GM21717 (cell line): ENCODE measurements at regions not wholly inside any gene's neighbourhood (a gene's known extent, or its start where the extent isn't known, plus 50 kb on each side); places are given as distances from the start of the nearest gene placed in this dataset.
"Not testable (repeated sequence)": the region's sequence is repeated elsewhere in the genome, so short reads cannot be mapped to it uniquely, and the experiment has no call there.

ENCODE experiments used
- ATAC-seq: cut with Tn5 transposase; IDR thresholded peaks from one replicate; pipeline ENCODE4 v1.9.1; 2021; ENCODE audit warnings: mild to moderate bottlenecking, moderate library complexity; ENCODE audit not compliant: unreplicated experiment

DNA sequence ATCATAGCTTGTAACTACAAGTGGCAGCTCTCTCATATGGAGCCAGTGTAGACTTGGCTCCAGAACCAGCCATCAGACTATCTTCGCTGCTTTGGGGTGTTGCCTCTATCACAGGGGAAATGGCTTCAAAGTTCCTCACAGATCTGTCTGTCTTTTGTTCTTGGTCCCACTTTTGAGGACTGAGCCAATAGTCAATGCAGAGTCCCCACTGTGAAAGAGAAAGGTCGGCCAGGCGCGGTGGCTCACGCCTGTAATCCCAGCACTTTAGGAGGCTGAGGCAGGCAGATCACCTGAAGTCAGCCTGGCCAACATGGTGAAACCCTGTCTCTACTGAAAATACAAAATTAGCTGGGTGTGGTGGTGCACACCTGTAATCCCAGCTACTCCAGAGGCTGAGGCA lies 86.9 kb upstream of the FZD7 start:
- ATAC-seq, result not testable (repeated sequence)

DNA sequence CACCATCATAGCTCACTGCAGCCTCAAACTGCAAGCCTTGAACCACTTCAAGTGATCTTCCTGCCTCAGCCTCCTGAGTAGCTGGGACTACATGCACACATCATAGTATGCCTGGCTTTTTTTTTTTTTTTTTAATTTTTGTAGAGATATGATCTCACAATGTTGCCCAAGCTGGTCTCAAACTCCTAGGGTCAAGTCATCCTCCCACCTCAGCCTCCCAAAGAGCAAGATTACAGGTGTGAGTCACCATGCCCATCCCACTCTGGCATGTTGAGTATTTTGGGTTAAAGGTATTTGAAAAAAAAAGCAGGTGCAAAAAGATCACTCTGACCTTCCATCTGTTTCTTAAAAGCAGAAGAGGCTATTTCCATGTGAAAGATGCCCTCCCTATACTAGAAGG lies 86.4 kb upstream of the FZD7 start:
- no peak for ATAC-seq

DNA sequence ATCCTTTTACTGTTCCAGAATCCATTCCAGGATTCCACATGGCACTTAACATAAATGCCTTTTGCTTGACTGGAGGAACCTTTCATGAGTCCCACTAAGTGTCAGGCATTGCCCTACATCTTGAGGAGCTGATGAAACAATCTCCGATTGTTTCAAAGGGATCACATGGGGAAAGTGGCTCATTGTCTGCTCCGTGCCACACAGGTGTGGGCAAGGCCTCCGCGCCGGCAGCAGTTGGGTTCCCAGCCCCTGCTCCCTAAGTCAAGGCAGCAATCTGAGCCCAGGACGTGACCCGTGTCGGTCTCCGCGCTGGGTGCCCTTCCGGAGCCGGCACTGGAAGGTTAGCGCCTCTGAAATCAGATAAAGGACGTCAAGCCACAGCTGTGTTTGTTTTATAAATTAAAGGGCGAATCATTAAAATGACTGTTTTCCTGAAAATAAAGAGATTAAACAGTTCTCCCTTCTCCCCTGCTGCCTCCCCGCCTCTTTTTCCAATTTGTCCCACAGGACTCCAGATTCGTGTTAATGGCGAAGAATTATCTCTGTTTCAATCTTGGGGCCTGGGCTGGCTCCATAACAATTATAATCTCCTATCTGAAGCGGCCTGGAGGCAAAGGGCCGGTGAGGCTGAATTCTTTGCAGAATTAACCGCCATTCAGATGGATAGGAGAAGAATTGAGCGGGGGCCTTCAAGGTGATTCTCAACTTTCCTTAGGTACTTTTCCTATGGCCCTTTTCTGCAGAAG lies 84.3 kb upstream of the FZD7 start:
- ATAC-seq, result no peak

DNA sequence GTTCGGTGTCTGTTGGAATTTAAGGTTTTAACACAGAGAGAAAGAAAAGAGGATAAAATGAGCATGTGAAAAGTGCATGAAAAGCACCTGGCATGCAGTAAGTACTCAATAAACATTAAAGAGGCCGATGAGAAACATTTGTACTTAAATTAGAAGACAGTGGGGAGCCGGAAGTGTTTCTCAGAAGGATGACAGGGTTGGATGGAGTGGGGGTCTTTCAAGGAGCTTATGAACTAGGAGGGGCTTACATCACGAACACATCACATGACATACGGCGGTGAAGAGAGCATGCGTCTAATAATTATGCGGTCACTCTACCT lies 83.8 kb upstream of the FZD7 start:
- ATAC-seq, result no peak

DNA sequence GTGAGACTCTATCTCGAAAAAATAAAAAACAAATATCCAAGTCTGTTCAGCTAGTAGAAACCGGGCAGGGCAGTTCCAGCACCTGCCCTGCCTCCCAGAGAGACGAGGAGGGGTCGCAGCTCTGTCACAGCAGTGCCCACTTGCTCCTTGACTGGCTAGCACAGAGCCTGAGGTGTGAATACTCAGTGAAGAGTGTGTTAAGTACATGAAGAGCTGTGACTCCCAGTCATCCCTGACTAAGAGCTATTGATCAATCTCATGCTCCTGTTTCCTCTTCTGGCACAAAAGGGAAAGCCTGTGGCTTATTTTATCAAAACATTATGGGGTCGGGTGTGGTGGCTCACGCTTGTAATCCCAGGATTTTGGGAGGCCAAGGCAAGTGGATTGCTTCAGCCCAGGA lies 83.0 kb upstream of the FZD7 start:
- ATAC-seq, result no peak

DNA sequence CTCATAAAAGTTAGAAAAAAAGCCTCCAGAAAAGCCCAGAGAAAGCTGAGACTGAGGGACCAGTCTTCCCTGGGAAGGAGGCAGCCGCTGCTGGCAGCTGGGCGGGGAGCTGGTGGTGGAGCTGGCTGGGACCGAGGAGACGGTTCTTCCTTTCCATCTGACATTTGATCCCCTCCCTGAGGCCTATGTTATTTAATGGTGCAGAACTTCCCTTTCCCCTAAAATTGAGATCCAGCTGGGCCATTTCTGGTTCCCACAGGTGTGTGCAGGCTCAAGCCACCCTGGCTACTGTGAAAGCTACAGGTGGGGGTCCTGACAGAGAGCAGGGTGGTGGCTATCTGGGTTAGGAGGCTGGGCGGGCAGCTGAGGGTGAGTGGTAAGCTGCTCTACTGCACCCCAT lies 81.5 kb upstream of the FZD7 start:
- ATAC-seq, result no peak

DNA sequence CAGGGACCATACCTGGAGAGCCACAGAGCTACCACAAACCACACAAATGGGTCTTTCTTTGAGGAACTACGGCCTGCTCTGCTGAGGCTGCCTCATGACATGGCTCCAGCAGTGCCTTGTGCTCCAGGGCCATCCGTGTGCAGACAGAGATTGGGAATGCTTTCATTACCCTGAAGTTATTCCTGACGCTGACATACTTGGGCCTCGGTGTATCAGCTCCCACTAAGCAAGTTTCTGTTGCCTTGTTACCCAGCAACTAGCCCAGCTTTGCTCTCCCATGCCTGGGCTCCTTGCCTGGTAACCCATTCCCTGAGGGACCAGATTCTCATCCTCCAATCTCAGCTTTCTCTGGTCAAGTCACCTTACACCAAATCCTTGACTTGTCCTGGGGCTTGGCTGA lies 80.3 kb upstream of the FZD7 start:
- no peak for ATAC-seq

DNA sequence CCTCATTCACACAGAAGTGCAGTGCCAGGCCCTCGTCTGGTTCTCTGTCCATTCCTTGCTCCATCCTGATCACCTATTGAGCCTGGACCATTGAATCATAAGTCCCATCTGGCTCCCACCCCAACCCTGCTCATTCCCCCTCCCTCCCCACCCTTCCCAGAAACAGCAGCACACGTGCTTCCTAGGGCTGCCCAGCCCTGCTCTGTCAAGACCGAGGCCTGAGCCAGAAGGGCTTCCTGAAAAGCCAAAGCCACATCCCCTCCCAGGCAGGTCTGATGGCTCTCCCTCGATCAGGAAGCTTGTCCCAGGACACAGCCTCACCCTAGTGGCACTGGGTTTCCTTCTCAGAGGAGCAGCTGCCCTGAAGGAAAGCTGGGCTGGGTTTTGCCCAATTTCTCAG lies 79.8 kb upstream of the FZD7 start:
- ATAC-seq, result no peak

DNA sequence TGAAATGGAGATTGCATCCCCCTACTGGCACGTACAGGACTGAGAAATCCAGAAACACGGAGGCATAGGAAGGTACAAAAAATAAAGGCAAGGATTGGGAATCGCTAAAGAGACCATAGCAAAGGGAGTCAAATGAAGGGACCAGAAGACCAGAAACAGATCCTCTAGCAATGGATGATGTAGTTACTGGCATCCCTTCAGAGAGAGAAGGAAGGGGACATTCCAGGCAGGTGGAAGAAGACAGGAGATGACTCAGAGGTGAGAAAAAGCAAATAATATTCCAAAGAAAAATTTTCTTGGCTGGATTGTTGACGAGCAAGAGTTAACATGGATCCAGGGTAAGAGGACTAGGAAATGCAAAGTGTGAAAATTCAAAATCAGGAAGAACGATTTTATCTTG lies 78.4 kb upstream of the FZD7 start:
- ATAC-seq, result no peak

DNA sequence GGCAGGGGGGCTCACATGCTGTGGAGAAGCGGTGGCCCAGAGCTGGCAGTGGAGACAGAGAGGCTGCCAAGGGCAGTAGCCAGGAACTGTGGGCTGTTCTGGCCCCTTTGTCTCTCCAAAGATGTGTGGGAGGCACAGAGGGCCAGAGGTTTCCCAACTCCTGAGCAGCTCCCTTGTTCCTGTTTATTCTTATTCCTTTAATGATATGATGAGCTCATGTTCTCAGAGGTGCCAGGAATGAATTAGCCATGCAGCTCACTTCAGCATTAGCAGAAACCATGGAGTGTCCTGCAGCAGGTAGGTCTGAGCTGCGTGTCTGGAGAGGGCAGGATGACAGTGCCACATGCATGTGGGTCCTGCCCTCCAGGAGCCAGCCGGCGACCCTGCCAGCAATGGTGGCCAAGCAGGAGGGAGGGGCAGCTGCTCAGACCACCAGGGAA lies 77.9 kb upstream of the FZD7 start:
- ATAC-seq, result no peak

DNA sequence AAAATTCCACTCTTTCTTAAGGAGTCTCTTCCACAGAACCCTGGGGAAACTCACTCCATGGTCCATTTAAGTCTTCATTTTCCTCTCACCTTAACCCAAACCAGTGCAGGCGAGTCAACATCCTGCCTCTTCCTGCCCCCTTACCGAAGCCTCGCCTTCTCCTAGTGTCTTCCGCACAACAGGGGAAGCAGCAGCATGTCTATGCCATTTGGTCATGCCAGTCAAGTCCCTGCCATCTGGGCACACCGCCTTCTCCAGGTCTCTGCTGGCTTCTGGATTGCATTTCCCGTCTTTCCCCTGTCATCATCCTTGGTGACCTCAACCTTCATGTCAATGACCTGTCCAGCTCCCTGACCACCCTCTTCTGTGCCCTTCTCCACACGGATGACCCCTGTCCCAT lies 77.3 kb upstream of the FZD7 start:
- ATAC-seq, result no peak

DNA sequence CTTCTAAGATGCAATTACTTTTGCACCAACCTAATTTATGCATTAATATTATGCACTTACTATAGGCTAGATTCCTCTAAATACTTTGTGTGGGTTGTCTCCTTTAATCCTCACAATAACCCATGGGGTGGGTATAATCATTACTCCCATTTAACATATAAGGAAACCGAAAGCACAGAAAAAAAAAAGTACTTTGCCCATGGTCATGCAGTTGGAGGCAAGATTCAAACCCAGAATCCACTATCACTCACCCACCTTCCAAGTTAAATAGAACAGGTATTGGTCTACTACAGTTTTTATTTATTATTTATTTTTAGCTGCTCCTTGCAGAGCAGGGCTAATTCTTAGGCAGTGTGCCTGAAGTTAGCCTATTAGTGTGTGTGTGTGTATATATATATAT lies 76.6 kb upstream of the FZD7 start:
- ATAC-seq, result no peak

DNA sequence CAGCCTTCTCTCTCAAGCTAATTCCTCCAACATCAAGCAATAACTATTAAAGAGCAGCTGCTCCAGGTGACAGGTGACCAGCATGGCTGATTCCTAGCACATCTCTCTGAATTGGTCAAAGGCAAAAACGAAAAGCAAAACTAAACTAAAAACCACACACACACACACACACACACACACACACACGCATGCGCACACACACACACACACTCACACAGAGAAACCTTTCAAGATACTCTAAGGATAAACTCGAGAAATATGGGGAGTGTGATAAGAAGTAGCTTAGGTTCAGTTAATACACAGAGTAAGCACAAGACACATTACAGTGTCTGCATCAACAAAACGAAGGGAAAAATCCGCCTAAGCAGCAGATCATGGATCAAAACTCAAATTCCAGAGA lies 74.5 kb upstream of the FZD7 start:
- ATAC-seq, result no peak

DNA sequence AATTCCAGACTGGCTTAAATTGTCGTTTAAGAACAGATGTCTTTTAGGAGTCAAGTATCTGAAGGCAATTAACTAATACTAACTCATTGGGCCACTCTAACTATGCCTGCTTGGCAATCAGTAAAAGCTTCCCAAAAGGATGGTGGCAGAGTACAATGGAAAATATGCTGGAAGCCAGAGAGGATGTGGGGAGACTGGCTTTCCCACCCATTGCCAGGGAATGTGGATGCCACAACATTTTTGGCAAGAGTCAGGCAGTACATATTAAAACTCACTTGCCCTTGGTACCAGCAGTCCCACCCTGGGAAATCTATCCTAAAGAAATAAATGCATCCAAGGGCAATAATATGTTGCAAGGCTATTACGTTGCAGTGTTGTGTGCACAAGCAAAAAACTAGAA lies 74.0 kb upstream of the FZD7 start:
- ATAC-seq, result no peak

DNA sequence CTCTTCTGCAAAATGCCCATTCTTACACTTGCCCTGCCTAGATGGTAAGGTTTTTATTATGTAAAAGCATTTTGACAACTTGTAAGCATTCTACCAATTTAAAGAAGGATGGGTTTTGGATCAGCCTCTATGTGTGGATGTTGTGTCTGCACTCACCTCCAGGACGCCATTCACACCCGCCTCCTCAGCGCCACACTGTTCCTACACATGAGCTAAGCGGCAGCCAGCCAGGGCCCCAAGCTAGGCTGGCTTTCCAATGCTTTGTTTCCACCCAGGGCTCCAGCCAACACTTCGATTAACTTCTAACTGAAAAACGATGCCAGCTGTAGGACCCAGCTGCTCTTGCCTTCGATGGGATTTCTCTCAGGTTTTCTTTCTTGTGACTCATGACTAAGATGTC lies 73.3 kb upstream of the FZD7 start:
- no peak for ATAC-seq

DNA sequence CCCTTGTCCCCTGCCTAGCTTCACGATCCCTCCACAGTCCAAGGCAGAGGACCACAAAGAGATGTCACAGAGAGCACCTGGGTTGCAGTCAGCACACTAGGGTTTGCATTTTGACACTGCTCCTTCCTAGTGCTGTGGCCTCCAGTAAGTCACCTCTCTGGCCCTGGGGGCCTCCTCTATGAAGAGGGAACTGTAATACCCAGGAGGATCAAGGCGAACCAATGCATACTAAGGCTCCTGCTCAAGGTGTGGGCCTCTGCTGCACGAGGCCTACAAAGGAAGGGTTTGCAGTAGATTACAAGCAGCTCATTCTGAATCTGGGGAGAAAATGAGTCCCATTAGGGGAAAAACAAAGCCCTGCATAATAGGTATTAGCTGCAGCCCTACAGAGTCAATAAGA lies 72.3 kb upstream of the FZD7 start:
- ATAC-seq, result no peak

DNA sequence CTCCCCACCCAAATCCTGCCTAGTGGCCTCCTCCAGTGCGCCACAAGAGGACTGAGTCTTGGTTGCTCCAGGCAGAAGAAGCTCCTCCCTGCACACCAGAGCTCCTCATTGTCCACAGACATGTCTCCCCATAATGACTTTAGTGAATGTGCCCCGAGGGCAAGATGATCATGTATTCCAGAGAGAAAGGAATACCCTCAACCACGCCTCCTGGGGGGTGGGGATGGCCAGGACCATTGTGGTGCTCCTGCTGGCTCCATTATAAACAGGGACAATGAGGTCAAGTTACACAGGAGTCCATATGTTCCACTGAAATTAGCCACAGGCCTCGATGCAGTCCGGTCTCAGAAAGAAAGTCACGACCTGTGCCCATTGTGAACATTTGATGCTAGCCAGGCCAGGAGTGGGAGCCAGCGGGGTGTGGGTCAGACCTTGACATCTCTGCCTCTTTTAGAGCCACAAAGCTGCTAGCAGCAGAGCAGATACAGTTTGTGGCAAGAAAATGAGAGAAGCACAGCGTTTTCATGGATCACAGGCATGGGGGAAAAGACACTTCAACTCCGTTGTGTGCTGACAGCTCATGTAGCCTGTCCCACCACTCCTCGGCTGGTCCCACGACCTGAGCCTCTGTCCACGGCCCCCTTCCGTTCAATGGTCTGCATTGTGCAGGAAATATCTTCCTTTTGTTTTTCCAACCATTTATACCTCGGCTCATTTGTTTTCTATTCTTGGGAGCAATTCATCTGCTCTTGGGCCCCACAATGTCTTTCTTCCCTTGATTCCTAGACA lies 70.7 kb upstream of the FZD7 start:
- no peak for ATAC-seq

DNA sequence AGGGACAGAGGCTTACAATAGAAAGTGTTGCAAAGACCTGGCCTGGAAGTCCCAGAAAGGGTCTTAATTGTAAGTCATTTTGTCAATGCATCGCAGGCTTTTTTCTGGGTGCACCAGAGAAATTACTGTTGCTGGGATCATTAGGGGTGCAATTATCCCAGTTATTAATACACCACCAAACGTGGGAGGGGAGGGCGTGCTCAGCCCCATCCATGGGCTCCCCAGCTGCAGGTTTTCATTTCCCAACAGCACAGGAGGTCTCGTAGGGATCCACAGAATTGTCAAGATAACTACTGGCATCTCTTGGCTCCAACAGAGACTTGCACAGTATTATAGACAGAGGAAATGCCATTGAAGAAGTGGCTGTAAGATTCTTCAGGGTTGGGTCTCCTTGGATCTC lies 69.6 kb upstream of the FZD7 start:
- no peak for ATAC-seq

DNA sequence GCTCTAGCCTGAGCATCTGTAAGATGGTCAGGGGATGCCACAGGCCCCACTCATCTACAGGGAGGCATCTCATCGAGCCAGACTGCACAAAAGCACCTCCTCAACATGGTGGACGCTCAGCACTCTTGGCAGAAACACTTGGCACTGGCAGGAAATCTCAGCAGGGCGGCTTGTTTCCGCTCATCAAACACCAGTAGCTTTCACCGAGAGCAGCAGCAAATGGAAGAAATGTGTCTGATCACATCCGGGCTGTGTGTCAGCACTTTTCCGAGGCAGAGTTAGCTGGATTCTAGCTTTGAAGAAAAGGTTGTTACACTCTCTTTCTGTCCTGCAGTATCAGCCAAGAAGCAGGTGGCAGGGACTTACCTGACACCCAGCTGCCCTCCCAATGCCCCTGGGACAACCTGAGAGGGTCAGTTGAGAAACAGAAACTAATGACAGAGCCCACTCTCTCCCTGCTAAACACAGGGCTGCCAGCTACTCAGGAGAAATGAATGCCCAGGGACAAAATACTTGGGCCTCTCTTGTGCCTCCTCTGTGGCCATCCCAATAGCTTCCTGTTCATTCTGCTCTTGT lies 68.9 kb upstream of the FZD7 start:
- ATAC-seq, result no peak

DNA sequence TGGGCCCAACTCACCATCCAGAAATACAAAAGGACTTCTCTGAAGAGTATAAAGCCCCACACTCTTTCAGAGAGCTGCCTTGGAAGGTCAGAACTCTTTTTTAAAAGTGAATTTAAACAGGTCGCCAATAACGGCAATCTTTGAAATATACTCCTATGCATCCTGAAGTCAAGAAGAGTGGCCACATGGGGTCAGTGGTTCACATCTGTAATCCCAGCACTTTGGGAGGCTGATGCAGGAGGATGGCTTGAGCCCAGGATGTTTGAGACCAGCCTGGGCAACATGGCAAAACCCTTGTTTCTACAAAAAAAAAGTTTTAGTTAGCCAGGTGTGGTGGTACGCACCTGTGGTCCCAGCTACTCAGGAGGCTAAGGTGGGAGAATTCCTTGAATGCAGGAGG lies 68.1 kb upstream of the FZD7 start:
- ATAC-seq, result no peak

DNA sequence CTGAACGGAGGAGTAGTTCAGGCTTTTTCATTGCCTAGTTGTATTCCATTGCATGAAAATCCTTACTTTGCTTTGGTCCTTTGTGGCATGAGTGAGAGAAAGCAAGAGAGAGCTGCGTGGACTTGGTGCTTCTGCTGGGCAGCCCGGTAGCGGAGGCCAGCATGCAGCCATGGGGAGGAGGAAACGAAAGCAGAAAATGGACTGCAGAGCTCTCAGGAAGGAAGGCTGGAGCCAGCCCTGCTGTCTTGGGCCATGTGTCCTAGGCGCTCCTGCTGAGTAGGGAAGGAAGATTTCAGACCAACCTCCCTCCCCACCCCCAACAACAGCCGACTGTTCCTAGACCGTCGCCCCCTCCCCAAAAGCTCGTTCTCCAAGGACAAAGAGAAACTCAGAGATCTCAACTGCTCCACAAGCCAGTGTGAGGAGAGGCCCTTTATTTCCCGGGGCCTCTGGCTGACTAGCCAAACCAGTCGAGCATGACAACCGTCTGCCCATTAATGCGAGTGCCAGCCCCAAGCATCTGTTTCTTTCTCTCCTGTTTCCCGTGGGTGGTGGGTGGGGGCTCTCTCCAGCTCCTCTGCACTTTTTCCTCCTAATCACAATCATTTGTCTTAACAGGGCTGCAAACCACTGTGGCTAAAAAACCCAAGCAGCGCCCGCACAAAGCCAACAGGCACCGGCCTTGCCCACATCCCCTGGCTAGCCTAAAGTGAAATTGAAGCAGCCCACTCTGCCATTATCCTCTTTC lies 66.8 kb upstream of the FZD7 start:
- ATAC-seq, result no peak

DNA sequence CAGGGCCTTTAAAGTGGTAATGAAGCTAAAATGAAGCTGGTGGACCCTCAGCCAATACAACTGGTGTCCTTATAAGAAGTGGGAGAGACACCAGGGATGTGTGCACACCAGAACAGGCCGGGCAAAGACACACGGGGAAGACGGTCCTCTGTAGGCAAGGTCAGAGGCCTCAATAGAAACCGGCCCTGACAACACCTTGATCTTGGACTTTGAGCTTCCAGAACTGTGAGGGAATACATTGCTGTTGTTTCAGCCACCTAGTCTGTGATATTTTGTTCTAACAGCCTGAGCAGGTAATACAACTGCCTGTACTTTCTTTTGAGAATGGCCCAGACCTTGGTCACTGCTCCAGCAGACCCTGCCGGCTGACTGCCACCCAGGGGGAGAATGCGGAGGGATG lies 65.6 kb upstream of the FZD7 start:
- ATAC-seq, result no peak
